IMR-90 (cell line): ENCODE measurements at regions not wholly inside any gene's neighbourhood (a gene's known extent, or its start where the extent isn't known, plus 50 kb on each side); places are given as distances from the start of the nearest gene placed in this dataset.

Experiments
- ATAC-seq: fragments of 200-7000 bp; cut with Tn5 transposase; 2 replicates; pipeline ENCODE4 v1.9.1; 2020; ENCODE audit warnings: low read depth, mild to moderate bottlenecking, moderate library complexity
- BruUV-seq: library from RNA; stranded (reverse); fragments of 400-500 nt; replicated peaks from 2 replicates; lab custom pipeline; 2021; lab: Mats Ljungman, UMichigan
- CTCF ChIA-PET: fragments of 300-600 bp; formaldehyde crosslinking; extraction: SDS; loops from one replicate; lab custom pipeline; 2021; ENCODE audit warnings: antibody characterized with exemption; lab: Yijun Ruan, JAX
- POLR2A ChIA-PET: fragments of 300-600 bp; sonication (Branson Sonifier 250); formaldehyde crosslinking; loops from one replicate; lab custom pipeline; 2022; ENCODE audit warnings: antibody characterized with exemption; ENCODE audit not compliant: unreplicated experiment; lab: Charles Lee
- DNase-seq: peaks from one replicate; pipeline ENCODE4 v3.0.0; 2013
- H2AFZ ChIP-seq: replicated peaks from 2 replicates; pipeline ENCODE3; 2013; ENCODE audit warnings: low read length, mild to moderate bottlenecking; ENCODE audit not compliant: poor library complexity
- H2AK5ac ChIP-seq: 2 replicates; pipeline ENCODE4 v1.6.1; 2013; ENCODE audit warnings: low read depth, low read length, inconsistent platforms
- H2AK9ac ChIP-seq: replicated peaks from 2 replicates; pipeline ENCODE3; 2013; ENCODE audit warnings: mild to moderate bottlenecking, low read depth, low read length, moderate library complexity; ENCODE audit not compliant: poor library complexity
- H2BK120ac ChIP-seq: 2 replicates; pipeline ENCODE4 v1.6.1; 2013; ENCODE audit warnings: low read depth, low read length, inconsistent platforms
- H2BK15ac ChIP-seq: 3 replicates; pipeline ENCODE4 v1.6.1; 2013; ENCODE audit warnings: low read depth, low read length, inconsistent platforms
- H2BK20ac ChIP-seq: 2 replicates; pipeline ENCODE4 v1.6.1; 2013; ENCODE audit warnings: low read depth, mild to moderate bottlenecking, inconsistent platforms, low read length, moderate library complexity
- H2BK5ac ChIP-seq: 2 replicates; pipeline ENCODE4 v1.6.1; 2013; ENCODE audit warnings: mild to moderate bottlenecking, low read depth, low read length, inconsistent platforms; ENCODE audit not compliant: poor library complexity, severe bottlenecking
- H3K14ac ChIP-seq: replicated peaks from 2 replicates; pipeline ENCODE4 v1.6.1; 2013; ENCODE audit warnings: low read depth, low read length, inconsistent platforms
- H3K18ac ChIP-seq: 2 replicates; pipeline ENCODE4 v1.6.1; 2013; ENCODE audit warnings: low read depth, low read length, control low read depth
- H3K23ac ChIP-seq: 2 replicates; pipeline ENCODE4 v1.6.1; 2013; ENCODE audit warnings: low read depth, low read length, inconsistent platforms
- H3K27ac ChIP-seq: 2 replicates; pipeline ENCODE4 v1.5.1; 2013; ENCODE audit warnings: mild to moderate bottlenecking, control low read depth, low read length; ENCODE audit not compliant: insufficient read depth
- H3K27me3 ChIP-seq: 2 replicates; pipeline ENCODE4 v1.6.1; 2013; ENCODE audit warnings: low read length; ENCODE audit not compliant: control insufficient read depth, insufficient read depth
- H3K36me3 ChIP-seq: 2 replicates; pipeline ENCODE4 v1.6.1; 2013; ENCODE audit warnings: low read length, mixed read lengths; ENCODE audit not compliant: control insufficient read depth, insufficient read depth
- H3K4ac ChIP-seq: 2 replicates; pipeline ENCODE4 v1.6.1; 2013; ENCODE audit warnings: low read depth, low read length, inconsistent platforms
- H3K4me1 ChIP-seq: 2 replicates; pipeline ENCODE4 v1.6.1; 2013; ENCODE audit warnings: low read length, mixed read lengths; ENCODE audit not compliant: control insufficient read depth, insufficient read depth
- H3K4me2 ChIP-seq: 2 replicates; pipeline ENCODE4 v1.6.1; 2013; ENCODE audit warnings: low read depth, mild to moderate bottlenecking, control low read depth, low read length, moderate library complexity
- H3K4me3 ChIP-seq: 2 replicates; pipeline ENCODE4 v1.5.1; 2013; ENCODE audit warnings: low read depth, mild to moderate bottlenecking, control low read depth, low read length, moderate library complexity; ENCODE audit not compliant: insufficient read depth
- H3K56ac ChIP-seq: 2 replicates; pipeline ENCODE4 v1.6.1; 2013; ENCODE audit warnings: low read length, inconsistent platforms; ENCODE audit not compliant: insufficient read depth; ENCODE audit errors: extremely low read depth
- H3K79me1 ChIP-seq, 2 experiments: 2 replicates each; pipeline ENCODE4 v1.6.1; 2013; ENCODE audit warnings: low read length in 2 of 2, inconsistent platforms in 1 of 2, low read depth in 1 of 2
- H3K9ac ChIP-seq: 2 replicates; pipeline ENCODE4 v1.6.1; 2013; ENCODE audit warnings: low read depth, low read length, control low read depth
- H3K9me1 ChIP-seq: 2 replicates; pipeline ENCODE4 v1.6.1; 2013; ENCODE audit warnings: low read length, inconsistent platforms; ENCODE audit not compliant: insufficient read depth
- H3K9me3 ChIP-seq: 2 replicates; pipeline ENCODE4 v1.6.1; 2013; ENCODE audit warnings: low read length; ENCODE audit not compliant: control insufficient read depth, insufficient read depth
- H4K20me1 ChIP-seq: 2 replicates; pipeline ENCODE4 v1.6.1; 2013; ENCODE audit warnings: low read length, inconsistent platforms; ENCODE audit not compliant: insufficient read depth
- H4K5ac ChIP-seq: 2 replicates; pipeline ENCODE4 v1.6.1; 2013; ENCODE audit warnings: mild to moderate bottlenecking, low read depth, low read length, control low read depth
- H4K8ac ChIP-seq, 2 experiments: 2 replicates each; pipeline ENCODE4 v1.6.1; 2013; ENCODE audit warnings: low read depth in 2 of 2, low read length in 2 of 2, control low read depth in 1 of 2, inconsistent platforms in 1 of 2
- H4K91ac ChIP-seq: 2 replicates; pipeline ENCODE4 v1.6.1; 2013; ENCODE audit warnings: low read depth, low read length, inconsistent platforms; ENCODE audit not compliant: insufficient read depth
- BHLHE40 ChIP-seq: fragments of 150-350 bp; IDR thresholded peaks from 2 replicates; pipeline ENCODE4 v1.6.1; 2016; ENCODE audit warnings: mild to moderate bottlenecking, low read depth, low read length
- CEBPB ChIP-seq: IDR thresholded peaks from 2 replicates; pipeline ENCODE4 v1.6.1; 2012; ENCODE audit warnings: low read depth, low read length, improper control_type of control experiment
- CHD1 ChIP-seq: IDR thresholded peaks from 2 replicates; pipeline ENCODE4 v1.6.1; 2012; ENCODE audit warnings: low read depth, low read length, improper control_type of control experiment
- CTCF ChIP-seq: conservative IDR thresholded peaks from 2 replicates; pipeline ENCODE4 v1.5.1; 2012; ENCODE audit warnings: mild to moderate bottlenecking, low read depth, low read length, improper control_type of control experiment
- ELK1 ChIP-seq: fragments of 150-350 bp; IDR thresholded peaks from 2 replicates; pipeline ENCODE4 v1.6.1; 2016; ENCODE audit warnings: low read depth, mild to moderate bottlenecking, low read length, moderate library complexity, borderline replicate concordance
- FOS ChIP-seq: fragments of 150-350 bp; IDR thresholded peaks from 2 replicates; pipeline ENCODE4 v1.6.1; 2016; ENCODE audit warnings: low read depth, low read length
- MAFK ChIP-seq: IDR thresholded peaks from 2 replicates; pipeline ENCODE4 v1.6.1; 2012; ENCODE audit warnings: low read depth, low read length, improper control_type of control experiment
- MAZ ChIP-seq: IDR thresholded peaks from 2 replicates; pipeline ENCODE4 v1.6.1; 2012; ENCODE audit warnings: low read depth, mild to moderate bottlenecking, low read length, improper control_type of control experiment, moderate library complexity, borderline replicate concordance
- MXI1 ChIP-seq: IDR thresholded peaks from 2 replicates; pipeline ENCODE4 v1.6.1; 2012; ENCODE audit warnings: low read depth, mild to moderate bottlenecking, low read length, moderate library complexity, borderline replicate concordance
- NFE2L2 ChIP-seq: fragments of 150-350 bp; IDR thresholded peaks from 2 replicates; pipeline ENCODE4 v1.6.1; 2016; ENCODE audit warnings: low read depth, mild to moderate bottlenecking, low read length
- POLR2A ChIP-seq: IDR thresholded peaks from 2 replicates; pipeline ENCODE4 v1.6.1; 2012; ENCODE audit warnings: mild to moderate bottlenecking, low read depth, low read length
- RAD21 ChIP-seq: IDR thresholded peaks from 2 replicates; pipeline ENCODE4 v1.6.1; 2012; ENCODE audit warnings: low read length, improper control_type of control experiment
- RCOR1 ChIP-seq: IDR thresholded peaks from 2 replicates; pipeline ENCODE4 v1.6.1; 2012; ENCODE audit warnings: mild to moderate bottlenecking, low read length, improper control_type of control experiment; ENCODE audit not compliant: insufficient replicate concordance
- RFX5 ChIP-seq: IDR thresholded peaks from 2 replicates; pipeline ENCODE4 v1.8.0; 2012; ENCODE audit warnings: low read depth, mild to moderate bottlenecking, low read length, moderate library complexity
- SMC3 ChIP-seq: fragments of 150-350 bp; IDR thresholded peaks from 2 replicates; pipeline ENCODE4 v1.6.1; 2016; ENCODE audit warnings: low read depth, mild to moderate bottlenecking, antibody characterized with exemption, low read length, moderate library complexity
- WGBS, 2 experiments: methylation state at CpG; one replicate each; pipeline versions ENCODE4 v1.1.5 to v1.1.7; 2013; ENCODE audit warnings: missing lambda C conversion rate in 2 of 2; ENCODE audit not compliant: insufficient read length in 1 of 2; ENCODE audit errors: extremely low coverage in 2 of 2; 5-methylcytosine and 5-hydroxymethylcytosine counted together
- dilution Hi-C: fragments of 300-500 bp; cut with HindIII; formaldehyde crosslinking; loops from one replicate; pipeline ENCODE4 v1.14.3; 2018; ENCODE audit warnings: low sequenced_read_pairs; ENCODE audit not compliant: unreplicated experiment
- in situ Hi-C: fragments of 300-500 bp; cut with MboI; formaldehyde crosslinking; loops from 3 replicates; pipeline ENCODE4 v1.14.3; 2019; ENCODE audit warnings: low sequenced_read_pairs, inconsistent platforms, mixed read lengths
- intact Hi-C: fragments of 100-400 bp; cut with micrococcal nuclease; formaldehyde crosslinking; loops from 2 replicates; pipeline ENCODE4 v1.10.0; 2022
- TF ChIP-seq, protein P1 (sequence below): fragments of 150-350 bp; IDR thresholded peaks from 2 replicates; pipeline ENCODE4 v1.6.1; 2017; ENCODE audit warnings: mild to moderate bottlenecking, antibody characterized with exemption, low read length, low read depth

GRCh38 chr16:85988306-85988705 lies 89.3 kb downstream of the IRF8 start:
- no TSS peak for BruUV-seq
- no peaks in the 10 kb centered on the region; the same call in 1 of the 2 replicates for H3K9me1 ChIP-seq
- no peaks in the 10 kb centered on the region for H3K4me1 ChIP-seq
- no peak overlapping the region for H2AFZ ChIP-seq
- no peak overlapping the region for H3K56ac ChIP-seq
- H4K91ac ChIP-seq: no peak overlapping the region
- ATAC-seq (no peak), DNase-seq (no peak)
- no peak overlapping the region for H2BK120ac ChIP-seq
- no peaks in the 10 kb centered on the region for H3K36me3 ChIP-seq
- dilution Hi-C loops (no loop called here), in situ Hi-C loops (loop anchor here (10.0 kb wide), 1 partner anchor 164 kb away; no protein-coding TSS in a partner anchor), intact Hi-C loops (no loop called here)
- ChIA-PET POLR2A (no interaction called here), CTCF (interaction anchor here (2.0 kb wide), 1 partner anchor 167 kb away, joined by 11 read pairs; no protein-coding TSS in a partner anchor)
- H2BK20ac ChIP-seq: no peak overlapping the region
- no peak overlapping the region for H2AK9ac ChIP-seq
- H3K27ac ChIP-seq: no peak overlapping the region
- TF ChIP-seq MAZ: no peak
- no peak for TF ChIP-seq CEBPB
- TF ChIP-seq ELK1: no peak
- TF ChIP-seq RCOR1: no peak
- no peak for TF ChIP-seq RAD21
- TF ChIP-seq MAFK: no peak
- TF ChIP-seq MXI1: no peak
- no peak for TF ChIP-seq RFX5
- no peak for TF ChIP-seq POLR2A
- no peak for TF ChIP-seq FOS
- no peak for TF ChIP-seq NFE2L2
- no peak for TF ChIP-seq CHD1
- TF ChIP-seq, protein P1, sequence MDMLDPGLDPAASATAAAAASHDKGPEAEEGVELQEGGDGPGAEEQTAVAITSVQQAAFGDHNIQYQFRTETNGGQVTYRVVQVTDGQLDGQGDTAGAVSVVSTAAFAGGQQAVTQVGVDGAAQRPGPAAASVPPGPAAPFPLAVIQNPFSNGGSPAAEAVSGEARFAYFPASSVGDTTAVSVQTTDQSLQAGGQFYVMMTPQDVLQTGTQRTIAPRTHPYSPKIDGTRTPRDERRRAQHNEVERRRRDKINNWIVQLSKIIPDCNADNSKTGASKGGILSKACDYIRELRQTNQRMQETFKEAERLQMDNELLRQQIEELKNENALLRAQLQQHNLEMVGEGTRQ: no peak
- no peak for TF ChIP-seq SMC3
- TF ChIP-seq CTCF: no peak
- no peak for TF ChIP-seq BHLHE40
- no peak overlapping the region for H3K14ac ChIP-seq
- H4K8ac ChIP-seq: no peak overlapping the region
- peaks cover 3% of the 10 kb centered on the region; the same call in 1 of the 2 replicates for H3K9me3 ChIP-seq
- no peaks in the 10 kb centered on the region for H3K79me1 ChIP-seq
- no peak overlapping the region for H2BK15ac ChIP-seq
- no peak overlapping the region for H3K18ac ChIP-seq
- no peak overlapping the region for H4K5ac ChIP-seq
- WGBS, 2 experiments: no CpG with 5 or more reads among the region's 5 CpGs
- H3K4me2 ChIP-seq: no peak overlapping the region
- no peak overlapping the region for H3K9ac ChIP-seq
- H3K27me3 ChIP-seq: peaks cover 86% of the 10 kb centered on the region
- no peak overlapping the region for H2AK5ac ChIP-seq
- H4K20me1 ChIP-seq: peaks cover 4% of the 10 kb centered on the region; the same call in 1 of the 2 replicates
- no peak overlapping the region for H3K4me3 ChIP-seq
- H2BK5ac ChIP-seq: no peak overlapping the region
- H3K4ac ChIP-seq: no peak overlapping the region
- H3K23ac ChIP-seq: peak overlapping the region; percentile 47; the same call in 1 of the 2 replicates
